NCI-H187 (cell line): ENCODE measurements at regions not wholly inside any gene's neighbourhood (a gene's known extent, or its start where the extent isn't known, plus 50 kb on each side); places are given as distances from the start of the nearest gene placed in this dataset.

ENCODE experiments used
- DNase-seq, 2 experiments: peaks; one replicate each; lab custom pipeline; 2025; lab: John Stamatoyannopoulos, UW

DNA sequence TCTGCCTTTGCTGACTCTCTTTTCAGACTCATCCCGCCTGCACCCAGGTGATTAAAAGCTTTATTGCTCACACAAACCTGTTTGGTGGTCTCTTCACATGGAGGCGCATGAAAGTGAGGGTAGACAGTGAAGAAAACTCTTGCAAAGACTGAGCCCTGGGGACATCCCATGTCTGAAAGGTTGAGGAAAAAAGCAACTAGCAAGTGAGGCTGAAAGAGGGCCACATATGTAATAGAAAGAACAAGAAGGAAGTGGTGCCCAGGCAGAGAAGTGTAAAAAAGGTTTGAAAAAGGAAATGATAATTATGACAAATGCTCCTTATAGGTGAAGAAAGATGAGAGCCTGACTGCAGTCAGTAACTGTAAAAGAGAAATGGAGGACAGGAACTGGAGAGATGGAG is 115.9 kb upstream of the NEK7 start:
- DNase-seq, result no peak

DNA sequence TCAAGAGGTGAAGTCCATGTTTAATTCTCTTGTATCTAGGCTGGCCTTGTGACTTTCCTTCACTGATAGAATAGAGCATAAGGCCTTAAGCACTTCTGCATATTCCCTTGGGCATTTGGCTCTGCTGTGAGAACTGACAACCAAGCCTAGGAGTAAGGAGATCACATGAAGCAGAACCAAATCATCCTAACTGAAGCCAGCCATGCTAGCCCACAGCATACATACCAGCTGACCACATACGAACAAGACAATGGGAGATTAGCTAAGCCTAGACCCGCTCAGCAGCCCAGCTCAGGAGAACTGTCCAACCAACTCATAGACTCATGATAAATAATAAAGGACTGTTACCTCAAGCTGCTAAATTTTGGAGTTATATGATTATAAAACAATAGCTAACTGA is 114.6 kb upstream of the NEK7 start:
- DNase-seq, result peak in 1 of 2 experiments; percentile 2

DNA sequence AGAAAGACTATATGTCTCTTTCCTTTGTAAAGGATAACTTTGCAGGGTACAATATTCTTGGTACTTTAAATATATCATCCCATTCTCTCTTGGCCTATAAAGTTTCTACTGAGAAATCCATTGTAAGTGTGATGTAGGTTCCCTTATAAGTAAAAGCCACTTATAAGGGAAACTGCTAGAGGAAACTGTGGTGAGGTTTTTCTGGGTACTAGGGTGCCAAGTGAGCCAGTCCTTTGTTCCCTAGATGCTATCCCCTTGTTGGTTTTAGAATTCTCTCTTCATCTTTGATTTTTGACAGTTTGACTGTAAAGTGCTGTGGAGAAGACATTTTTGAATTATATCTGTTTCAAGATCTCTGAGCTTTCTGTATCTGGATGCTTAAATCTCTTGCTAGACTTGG is 108.9 kb upstream of the NEK7 start:
- no peak for DNase-seq

DNA sequence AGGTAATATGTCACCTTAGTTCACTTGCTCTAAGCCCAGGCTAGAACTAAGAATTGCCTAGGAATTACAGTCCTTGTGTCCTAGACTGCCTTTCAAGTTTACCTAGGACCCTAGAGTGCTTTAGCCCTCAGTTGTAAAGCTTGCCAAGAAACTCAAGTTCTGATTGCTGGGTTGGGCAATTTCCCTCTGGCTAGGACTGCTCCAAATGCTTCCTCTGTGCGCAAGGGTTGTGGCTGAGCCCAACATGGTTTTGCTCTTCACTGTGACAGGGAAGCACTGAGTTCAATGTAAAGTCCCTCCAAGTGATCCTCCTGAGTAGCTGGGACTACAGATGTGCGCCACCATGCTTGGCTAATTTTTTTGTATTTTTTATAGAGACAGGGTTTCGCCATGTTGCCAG is 102.3 kb upstream of the NEK7 start:
- no peak for DNase-seq

DNA sequence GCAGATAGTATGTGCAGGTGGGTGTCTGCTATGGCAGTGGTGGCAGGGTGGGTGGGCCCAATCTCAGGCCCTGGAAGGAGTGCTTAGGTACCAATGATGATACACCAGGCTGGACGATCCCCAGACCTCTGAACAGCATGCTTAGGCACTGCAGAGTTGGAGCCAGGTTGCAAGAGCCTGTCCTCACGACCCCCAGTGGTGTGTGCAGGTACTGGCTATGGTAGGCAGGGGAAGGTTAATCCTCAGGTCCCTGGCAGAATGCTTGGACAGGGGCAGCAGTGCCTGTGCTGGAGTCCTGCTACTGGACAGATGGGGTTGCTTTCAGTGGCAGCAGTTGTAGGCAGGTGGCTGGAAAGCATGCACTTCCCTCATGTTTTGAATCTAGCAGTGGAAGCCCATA is 100.5 kb upstream of the NEK7 start:
- no peak for DNase-seq

DNA sequence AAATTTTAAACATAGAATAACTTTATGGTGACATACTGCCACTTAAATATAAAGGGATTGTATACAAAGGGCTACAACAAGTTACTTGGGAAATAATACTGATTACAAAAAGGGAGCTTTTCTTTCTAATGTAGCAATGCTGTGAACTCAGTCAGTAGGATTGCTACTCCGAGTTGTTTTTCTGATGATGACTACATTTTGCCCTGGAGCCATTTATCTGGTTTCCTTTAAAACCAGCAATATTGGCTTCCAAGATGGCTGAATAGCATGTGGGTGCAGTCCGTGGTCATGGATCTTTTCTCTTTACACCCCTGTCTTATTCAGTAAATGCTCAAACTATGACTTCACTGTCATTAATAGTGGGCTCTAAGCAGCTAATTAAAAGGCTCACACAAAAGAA is 92.6 kb upstream of the NEK7 start:
- DNase-seq, result no peak

DNA sequence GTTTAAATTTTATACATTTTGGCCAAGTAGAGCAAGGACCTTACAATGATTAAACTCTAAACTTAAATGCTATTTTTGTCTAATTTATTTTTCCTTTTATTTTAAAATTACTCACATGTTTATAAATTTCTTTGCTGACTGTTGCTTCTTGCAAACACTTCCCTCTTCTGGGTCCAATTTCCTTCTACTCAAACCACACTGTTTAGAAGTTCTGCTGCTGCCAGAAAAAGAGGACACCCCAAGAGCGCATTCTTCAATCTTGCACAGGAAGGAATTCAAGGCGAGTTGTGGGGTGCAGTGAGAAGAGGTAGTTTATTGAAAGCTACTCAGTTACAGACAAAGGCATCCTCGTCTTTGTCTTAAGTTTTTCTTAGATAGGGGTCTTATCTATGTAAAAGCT is 88.5 kb upstream of the NEK7 start:
- DNase-seq, result no peak

DNA sequence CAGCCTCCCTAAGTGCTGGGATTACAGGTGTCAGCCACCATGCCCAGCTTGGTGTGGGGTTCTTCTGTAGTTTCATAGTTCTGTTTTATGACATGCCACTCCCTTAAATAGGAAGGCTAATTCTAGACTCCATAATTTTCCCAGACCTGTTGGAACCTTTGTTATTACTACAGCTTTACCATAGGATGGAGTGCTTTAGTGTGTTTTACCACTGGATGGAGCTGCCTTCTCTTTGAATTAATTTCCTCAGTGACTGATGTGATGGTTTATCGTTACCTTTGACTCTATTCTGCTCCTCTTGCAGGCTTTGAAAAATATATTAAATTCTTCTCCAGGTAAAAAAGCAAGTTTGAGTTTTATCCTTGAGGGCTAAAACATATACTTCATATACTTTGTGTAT is 84.6 kb upstream of the NEK7 start:
- DNase-seq, result no peak

DNA sequence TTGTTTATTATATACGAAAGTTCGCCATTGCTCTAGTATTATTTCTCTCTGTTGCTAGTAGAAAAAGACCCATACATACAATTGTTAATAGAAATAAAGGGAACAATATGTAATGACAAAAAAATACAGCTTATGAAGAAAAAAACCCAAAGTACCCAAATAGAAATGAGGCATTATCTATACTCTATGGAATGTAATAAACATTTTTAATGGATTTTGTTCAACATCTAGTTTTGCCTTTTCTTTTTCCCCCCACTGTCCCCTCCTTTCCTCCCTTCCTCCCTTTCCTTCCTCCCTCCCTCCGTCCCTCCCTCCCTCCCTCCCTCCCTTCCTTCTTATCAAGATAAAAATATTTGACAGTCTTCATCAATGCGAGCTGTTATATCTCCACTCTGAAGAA is 81.5 kb upstream of the NEK7 start:
- DNase-seq, result no peak

DNA sequence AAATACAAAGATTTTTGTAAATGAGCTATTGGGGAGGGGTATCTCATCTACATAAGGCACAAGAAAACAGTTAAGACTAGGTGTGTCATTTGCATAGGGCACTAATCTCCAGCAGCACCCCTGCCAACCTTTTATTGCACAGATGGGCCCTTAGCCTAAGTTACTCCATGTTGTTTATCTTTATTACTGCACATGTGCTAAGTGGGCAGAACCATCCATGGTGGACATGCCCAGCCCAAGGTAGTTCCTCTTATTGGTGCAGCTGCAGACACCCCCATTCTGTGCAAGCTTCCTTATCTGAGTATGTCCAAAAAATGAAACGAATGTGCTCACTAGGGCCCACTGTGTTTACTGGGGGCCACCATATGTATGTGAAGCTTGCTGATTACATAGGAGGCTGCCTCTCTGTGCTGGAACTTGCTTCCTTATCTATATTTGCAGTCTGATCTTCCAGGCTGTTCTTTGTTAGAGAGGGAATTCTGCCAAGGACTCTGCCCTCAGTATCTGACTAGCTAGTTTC is 77.3 kb upstream of the NEK7 start:
- DNase-seq, result no peak

DNA sequence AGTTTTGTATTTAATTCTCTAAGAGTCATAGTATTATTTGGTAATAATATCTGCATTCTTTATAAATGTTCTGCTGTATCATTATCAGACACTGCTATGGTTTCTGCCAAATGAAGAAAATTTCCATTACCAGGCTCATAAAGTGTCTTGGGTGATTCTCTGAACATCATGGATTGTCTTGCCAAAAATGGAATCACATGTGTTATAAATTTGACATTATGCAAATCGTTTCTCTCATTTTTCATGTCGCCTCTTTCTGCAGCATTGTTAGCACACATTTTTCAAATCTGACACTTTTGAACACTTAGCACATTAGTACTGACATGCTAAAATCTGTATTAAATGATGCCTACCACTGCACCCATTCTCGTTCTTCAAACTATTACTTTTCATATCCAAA is 74.2 kb upstream of the NEK7 start:
- DNase-seq, result no peak

DNA sequence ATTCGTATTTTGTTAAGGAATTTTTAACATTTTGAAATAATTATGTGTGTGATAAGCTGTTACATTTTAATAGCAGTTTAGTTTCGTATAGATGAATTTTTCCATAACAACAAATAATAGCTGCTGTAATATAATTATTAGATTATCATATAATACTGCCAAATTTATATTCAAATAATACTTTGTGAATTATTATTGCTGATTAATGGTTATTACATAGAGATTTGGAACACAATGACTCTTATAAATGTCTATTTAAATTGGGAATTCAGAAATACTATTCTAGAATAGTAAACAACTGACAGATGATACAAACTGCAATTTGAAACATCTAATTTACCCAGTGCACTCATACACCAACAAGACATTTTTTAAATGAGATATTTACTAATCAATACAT is 73.2 kb upstream of the NEK7 start:
- no peak for DNase-seq

DNA sequence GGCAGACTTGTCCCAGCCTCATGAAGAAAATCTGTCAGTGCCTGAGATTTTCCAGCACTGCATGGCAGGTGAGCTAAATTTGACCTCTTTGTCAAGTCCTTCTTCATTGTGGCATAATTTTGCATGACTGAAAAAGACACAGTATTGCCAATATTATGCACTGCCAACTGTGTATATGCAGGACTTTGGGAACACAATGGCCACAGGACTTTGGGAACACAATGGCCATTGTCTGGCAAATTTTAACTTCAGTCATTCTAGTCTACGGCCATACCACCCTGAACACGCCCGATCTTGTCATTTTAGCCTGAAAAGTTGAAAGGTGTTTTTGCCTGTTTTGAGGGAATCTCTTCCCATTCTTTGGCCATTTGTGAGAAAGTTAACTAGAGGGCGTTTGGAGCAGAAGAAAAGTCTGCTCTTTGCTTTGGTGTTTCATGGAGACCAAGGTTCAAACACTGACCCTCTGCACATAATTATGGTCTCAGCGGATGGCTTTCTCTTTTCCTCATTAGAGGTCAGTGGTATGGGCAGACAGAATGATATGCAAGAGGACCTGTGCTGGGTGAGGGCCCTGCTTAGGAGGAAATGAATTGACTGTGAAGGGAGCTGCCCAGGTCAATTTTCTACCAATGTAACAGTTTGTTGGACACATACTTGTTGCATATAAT is 72.4 kb upstream of the NEK7 start:
- DNase-seq, result no peak

DNA sequence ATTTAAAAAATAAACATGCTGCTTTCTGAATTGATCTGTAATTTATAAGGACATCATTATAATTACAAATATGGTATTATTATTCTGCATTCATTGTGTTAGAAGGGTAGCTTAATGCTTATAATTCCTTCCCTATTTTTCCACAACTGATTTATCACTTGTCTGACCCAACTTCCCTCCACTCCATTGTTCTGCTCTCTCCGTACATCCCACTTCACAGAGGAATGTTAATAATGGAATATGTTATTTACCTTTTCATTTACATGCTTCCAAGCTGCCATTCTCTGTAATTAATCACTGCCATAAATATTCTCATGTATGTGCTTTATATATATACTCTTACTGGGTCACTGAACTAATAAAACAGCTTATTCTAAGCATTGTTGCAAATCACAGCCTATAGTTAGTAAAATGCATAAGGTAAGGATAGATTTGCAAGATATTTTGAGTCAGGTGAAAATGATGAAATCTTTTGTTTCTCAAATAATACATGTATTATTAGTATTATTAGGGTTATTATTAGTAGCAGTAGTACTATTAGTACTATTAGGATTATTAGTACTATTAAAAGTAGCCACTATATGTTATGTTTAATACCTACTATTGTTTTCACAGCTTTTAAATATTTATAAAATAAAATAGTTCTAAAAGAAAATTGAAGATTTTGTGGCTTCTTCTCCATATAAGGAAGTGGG is 70.6 kb upstream of the NEK7 start:
- no peak for DNase-seq

DNA sequence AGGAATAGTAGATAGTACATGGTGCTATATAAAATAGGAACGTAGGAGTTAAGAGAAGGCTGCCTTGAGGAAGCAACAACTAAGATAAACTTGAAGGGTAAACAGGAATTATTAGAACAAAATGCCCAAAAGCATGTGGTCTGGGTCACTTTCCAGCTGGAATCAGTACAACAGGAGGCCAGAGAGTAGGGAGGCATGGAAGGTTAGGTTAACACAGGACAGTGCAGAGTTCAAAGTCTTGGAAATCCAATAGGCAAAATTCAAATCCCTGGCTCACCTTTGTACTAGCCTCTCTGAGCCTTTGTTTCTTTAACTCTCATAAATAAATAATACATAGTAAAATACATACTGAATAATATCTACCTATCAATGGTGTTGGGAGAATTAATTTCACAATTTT is 69.0 kb upstream of the NEK7 start:
- no peak for DNase-seq

DNA sequence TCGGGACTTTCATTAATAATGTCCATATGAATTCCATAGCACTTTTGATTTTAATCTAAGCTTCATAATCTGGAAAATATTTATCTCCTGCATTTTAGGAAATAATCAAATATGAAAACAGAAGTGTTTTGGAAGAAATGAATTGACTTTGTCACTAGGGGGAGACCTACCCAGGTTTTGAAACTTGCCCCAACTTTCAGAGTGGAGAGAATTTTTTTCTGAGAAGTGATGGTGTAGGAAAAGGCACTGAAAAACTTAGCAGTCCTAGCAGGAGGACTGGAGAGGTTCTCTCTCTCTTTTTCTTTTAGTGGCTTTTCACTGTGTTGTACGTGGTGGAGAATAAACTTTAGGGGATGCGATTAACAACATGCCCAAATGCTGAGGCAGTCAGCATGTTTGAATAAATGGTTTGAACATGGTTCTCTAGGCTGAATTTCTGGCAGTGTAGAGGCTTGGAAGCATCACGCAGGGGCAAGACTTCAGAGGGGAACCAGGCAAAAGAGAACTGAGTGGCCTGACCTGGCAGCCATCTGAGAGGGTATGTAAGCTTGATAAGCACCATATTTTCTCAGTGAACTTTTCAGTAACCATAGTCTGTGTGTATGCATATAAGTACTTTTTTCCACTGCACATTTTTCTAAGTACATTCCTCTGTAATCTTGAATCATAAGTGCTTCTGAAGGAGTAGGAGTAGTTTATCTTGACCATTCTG is 68.3 kb upstream of the NEK7 start:
- no peak for DNase-seq

DNA sequence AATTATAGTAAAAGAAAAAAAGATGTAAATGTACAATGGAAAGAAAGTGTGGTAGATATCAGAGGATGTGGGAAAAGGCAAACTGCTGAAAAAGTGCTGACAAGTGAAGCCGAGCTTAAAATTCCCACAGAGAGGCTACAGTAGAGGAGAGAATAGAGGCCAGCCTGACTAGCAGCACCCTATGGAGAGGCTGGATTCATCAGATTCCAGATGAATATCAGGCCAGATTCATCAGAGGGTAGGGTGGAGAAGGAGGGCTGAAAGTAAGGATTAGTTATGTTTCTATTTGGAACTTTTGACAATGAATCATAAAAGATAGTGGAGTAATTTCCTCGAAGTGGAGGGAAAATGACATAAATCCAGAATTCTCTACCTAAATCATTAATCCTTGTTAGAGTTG is 60.4 kb upstream of the NEK7 start:
- no peak for DNase-seq

DNA sequence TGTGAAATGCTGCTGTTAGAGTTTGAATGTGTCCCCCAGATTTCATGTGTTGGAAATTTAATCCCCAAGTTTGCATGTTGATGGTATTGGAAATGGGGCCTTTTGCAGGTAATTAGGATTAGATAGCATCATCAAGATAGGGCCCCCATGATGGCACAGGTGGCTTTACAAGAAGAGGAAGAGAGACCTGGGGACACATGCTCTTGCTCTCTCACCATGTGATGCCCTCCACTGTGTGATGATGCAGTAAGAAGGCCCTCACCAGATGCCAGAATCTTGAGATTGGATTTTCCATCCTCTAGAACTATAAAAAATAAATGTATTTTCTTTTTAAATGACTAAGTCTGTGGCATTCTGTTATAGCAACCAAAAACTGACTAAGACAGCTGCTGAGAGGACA is 57.0 kb upstream of the NEK7 start:
- no peak for DNase-seq

DNA sequence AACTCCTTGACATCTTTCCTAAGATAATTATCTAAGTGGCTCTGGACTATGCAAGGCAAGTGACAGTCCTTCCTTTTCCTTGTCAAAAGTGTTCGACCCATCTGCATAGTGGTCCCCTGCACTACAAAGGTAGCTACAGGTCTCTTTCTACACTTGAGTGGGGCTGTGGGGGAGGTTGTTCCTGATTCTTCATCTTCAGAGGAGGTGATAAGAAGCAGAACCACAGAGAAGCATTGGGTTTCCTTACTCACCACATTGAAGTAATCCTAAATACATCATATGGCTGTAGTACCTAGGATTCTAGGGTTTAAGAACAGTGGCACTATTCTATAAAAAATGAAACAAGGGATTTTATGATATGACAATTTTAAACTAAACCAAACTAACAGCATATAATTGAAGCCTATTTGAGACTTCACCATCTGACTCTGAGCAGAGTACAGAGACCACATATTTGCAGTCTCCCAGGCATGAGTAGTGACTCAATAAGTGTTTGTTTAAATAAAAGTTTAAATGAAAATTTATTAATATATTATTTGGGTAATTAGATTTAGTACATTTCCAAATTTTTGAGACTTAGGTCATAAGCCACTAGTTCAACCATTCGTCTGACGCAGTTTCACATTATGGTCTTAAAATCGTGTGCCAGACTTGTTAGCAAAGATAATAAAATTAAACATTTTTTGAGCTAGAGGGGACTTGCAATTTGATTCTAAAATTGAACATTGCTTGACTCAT is 54.9 kb upstream of the NEK7 start:
- DNase-seq, result no peak

DNA sequence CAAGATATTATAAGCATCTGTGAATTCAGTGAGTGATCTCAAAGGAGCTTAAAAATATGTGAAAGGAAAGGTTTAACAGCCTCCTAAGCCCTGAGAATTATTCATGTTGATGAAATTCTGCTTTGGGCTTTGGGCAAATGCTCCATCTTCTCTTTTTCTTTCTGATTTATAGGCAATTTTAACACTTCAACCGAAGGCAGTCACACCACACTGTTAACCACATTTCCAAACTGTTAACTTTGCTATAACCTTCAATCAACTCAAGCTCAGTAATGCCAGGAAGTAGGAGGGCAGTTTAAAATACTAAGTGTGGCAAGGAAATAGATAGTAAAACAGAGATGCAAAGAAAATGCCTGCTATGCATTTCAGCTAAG is 54.4 kb upstream of the NEK7 start:
- no peak for DNase-seq

DNA sequence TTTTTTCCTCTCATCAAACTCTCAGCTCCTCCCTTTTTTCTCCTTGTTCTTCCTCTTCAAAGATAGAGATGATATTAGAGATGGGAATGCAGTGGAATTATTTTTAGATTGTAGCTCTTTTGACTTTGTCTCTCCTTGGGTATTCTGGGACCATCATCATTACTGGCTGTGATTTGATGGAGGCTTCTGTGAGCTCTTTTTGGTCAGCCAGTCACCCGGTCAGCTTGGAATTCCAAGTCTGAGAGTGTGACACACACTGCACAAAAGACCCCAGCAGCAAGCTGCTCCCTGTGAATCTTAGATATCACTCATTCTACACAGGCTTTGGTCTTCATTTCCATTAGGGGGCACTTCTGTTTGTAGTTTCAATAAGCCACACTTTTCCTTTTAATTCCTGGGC is 51.6 kb upstream of the NEK7 start:
- no peak for DNase-seq

DNA sequence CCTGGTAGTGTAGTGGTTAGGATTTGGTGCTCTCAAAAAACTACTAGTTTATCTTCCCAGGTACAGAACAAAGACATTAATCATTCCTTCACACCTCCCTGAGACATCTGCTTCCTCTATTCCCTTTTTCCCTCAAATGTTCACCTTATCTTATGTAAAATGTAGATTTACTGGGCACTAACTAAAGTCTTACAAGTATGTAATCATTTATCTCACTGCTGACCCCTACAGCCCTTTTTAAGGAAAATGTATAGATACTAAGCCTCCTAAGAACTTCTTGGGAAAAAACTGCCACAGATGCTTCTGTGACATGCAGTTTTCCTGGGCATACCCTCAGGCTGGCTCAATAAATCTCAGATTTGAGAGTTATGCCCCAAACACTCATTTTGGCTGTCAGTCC is 50.8 kb upstream of the NEK7 start:
- no peak for DNase-seq
